ENCODE measurements at regions not wholly inside any gene's neighbourhood (a gene's known extent, or its start where the extent isn't known, plus 50 kb on each side); places are given as distances from the start of the nearest gene placed in this dataset.

DNA sequence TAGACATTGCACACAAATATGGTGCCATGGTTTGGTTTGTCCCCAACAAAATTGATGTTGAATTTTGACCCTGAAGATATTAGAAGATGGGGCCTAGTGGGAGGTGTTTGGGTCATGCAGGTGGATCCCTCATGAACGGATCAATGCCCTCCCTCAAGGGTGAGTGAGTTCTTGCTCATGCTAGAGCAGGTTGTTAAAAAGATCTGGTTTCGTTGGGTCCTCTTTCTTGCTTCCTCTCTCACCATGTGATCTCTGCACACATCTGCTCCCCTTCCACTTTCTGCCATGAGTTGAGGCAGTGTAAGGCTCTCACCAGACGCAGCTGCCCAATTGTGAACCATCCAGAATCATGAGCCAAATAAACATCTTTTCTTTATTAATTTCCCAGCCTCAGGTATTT lies 87.8 kb upstream of the MDFIC2 start:
- TF ChIP-seq CTCF (IDR thresholded peaks at IDR 0.05; ENCODE audit: low read depth, low read length, poor library complexity, severe bottlenecking) (no peak), EZH2phosphoT487 (IDR thresholded peaks at IDR 0.05; ENCODE audit: borderline replicate concordance, low read length) (no peak)

Measured in DOHH2 (cell line).